Fibroblast of lung (primary cell): ENCODE measurements at regions not wholly inside any gene's neighbourhood (a gene's known extent, or its start where the extent isn't known, plus 50 kb on each side); places are given as distances from the start of the nearest gene placed in this dataset.

Source experiments
- DNase-seq, 2 donors: peaks; one replicate each; pipeline versions ENCODE4 v3.0.0 to v3.0.0-alpha.2; 2010; ENCODE audit warnings: low read depth in 2 of 2
- H2AFZ ChIP-seq: 2 replicates; pipeline ENCODE4 v1.5.1; 2012; ENCODE audit warnings: low read length, control low read depth, inconsistent platforms
- H3K27ac ChIP-seq: 2 replicates; pipeline ENCODE4 v1.5.1; 2011; ENCODE audit warnings: low read length, control low read depth; ENCODE audit not compliant: insufficient read depth
- H3K27me3 ChIP-seq: 2 replicates; pipeline ENCODE4 v1.5.1; 2011; ENCODE audit warnings: mild to moderate bottlenecking, low read length; ENCODE audit not compliant: control insufficient read depth, insufficient read depth
- H3K36me3 ChIP-seq: 2 replicates; pipeline ENCODE4 v1.5.1; 2011; ENCODE audit warnings: low read length; ENCODE audit not compliant: control insufficient read depth, insufficient read depth
- H3K4me1 ChIP-seq: 2 replicates; pipeline ENCODE4 v1.5.1; 2011; ENCODE audit warnings: low read length; ENCODE audit not compliant: control insufficient read depth, insufficient read depth; ENCODE audit errors: extremely low read depth
- H3K4me2 ChIP-seq: 2 replicates; pipeline ENCODE4 v1.5.1; 2011; ENCODE audit warnings: low read length, control low read depth; ENCODE audit not compliant: insufficient read depth; ENCODE audit errors: extremely low read depth
- H3K4me3 ChIP-seq, 4 experiments: fragments of 200-600 bp in 1 of 4; sonication (generic) in 1 of 4; replicated peaks in 1 of 4; 2 replicates each; pipeline ENCODE4 v1.5.1; 2011 to 2016; ENCODE audit warnings: low read length in 4 of 4, low read depth in 3 of 4, mild to moderate bottlenecking in 3 of 4, control low read depth in 2 of 4, inconsistent platforms in 1 of 4, mixed read lengths in 1 of 4; ENCODE audit not compliant: insufficient read depth in 1 of 4; ENCODE audit errors: control extremely low read depth in 1 of 4
- H3K79me2 ChIP-seq: 2 replicates; pipeline ENCODE4 v1.5.1; 2012; ENCODE audit warnings: mild to moderate bottlenecking, low read length, inconsistent platforms; ENCODE audit not compliant: control insufficient read depth, insufficient read depth
- H3K9ac ChIP-seq: 2 replicates; pipeline ENCODE4 v1.5.1; 2011; ENCODE audit warnings: mild to moderate bottlenecking, low read length, control low read depth; ENCODE audit not compliant: insufficient read depth
- H3K9me3 ChIP-seq: 2 replicates; pipeline ENCODE4 v1.5.1; 2012; ENCODE audit warnings: low read depth, low read length; ENCODE audit not compliant: control insufficient read depth, insufficient read depth
- H4K20me1 ChIP-seq: 2 replicates; pipeline ENCODE4 v1.5.1; 2011; ENCODE audit warnings: low read length; ENCODE audit not compliant: control insufficient read depth, insufficient read depth; ENCODE audit errors: extremely low read depth
- EZH2 ChIP-seq: IDR thresholded peaks from 2 replicates; pipeline ENCODE4 v1.5.1; 2012; ENCODE audit warnings: low read length, control low read depth, mild to moderate bottlenecking; ENCODE audit errors: missing control alignments
- TF ChIP-seq, protein P1 (sequence below), 2 donors: IDR thresholded peaks in 1 of 2; conservative IDR thresholded peaks in 1 of 2; 1 replicate in 1 of 2; 2 replicates in 1 of 2; pipeline ENCODE4 v1.5.1; 2011 to 2012; ENCODE audit warnings: low read length in 2 of 2, control low read depth in 1 of 2, inconsistent platforms in 1 of 2, low read depth in 1 of 2, mild to moderate bottlenecking in 1 of 2

DNA sequence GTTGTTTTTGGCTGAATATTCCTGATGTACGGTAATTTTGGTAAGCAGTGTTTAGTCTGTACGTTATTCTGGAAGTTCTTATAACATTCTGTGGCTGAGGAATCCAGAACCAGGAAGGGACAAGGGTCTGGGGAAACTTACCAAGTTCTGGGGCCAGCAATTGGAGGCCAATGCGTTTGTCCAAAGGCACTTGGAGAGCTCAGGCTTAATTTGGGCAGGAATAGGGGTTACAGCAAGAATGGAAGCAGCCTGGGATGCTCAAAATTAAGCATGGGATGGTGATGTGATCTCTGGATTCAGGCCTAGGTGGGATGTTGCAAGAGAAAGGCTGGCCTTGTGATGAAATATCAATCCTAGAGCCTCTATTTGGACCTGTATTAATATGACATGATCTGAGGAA is 235.2 kb upstream of the NOX3 start:
- Histone ChIP-seq H3K4me1 (no peaks in the 10 kb centered on the region), H3K79me2 (no peaks in the 10 kb centered on the region), H3K36me3 (no peaks in the 10 kb centered on the region), H3K4me2 (no peak overlapping the region), H3K9me3 (no peaks in the 10 kb centered on the region), H2AFZ (no peak overlapping the region), H3K27ac (no peak overlapping the region), H3K27me3 (no peaks in the 10 kb centered on the region), H4K20me1 (no peaks in the 10 kb centered on the region), H3K9ac (no peak overlapping the region), H3K4me3 (no peak overlapping the region)
- TF ChIP-seq, protein P1, sequence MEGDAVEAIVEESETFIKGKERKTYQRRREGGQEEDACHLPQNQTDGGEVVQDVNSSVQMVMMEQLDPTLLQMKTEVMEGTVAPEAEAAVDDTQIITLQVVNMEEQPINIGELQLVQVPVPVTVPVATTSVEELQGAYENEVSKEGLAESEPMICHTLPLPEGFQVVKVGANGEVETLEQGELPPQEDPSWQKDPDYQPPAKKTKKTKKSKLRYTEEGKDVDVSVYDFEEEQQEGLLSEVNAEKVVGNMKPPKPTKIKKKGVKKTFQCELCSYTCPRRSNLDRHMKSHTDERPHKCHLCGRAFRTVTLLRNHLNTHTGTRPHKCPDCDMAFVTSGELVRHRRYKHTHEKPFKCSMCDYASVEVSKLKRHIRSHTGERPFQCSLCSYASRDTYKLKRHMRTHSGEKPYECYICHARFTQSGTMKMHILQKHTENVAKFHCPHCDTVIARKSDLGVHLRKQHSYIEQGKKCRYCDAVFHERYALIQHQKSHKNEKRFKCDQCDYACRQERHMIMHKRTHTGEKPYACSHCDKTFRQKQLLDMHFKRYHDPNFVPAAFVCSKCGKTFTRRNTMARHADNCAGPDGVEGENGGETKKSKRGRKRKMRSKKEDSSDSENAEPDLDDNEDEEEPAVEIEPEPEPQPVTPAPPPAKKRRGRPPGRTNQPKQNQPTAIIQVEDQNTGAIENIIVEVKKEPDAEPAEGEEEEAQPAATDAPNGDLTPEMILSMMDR (conservative IDR thresholded peaks at IDR 0.05 in 1 of 2, IDR thresholded peaks at IDR 0.05 in 1 of 2; ENCODE audit: low read depth in 1 of 2, low read length in 2 of 2), result no peak
- no peak for TF ChIP-seq EZH2
- DNase-seq, result no peak

DNA sequence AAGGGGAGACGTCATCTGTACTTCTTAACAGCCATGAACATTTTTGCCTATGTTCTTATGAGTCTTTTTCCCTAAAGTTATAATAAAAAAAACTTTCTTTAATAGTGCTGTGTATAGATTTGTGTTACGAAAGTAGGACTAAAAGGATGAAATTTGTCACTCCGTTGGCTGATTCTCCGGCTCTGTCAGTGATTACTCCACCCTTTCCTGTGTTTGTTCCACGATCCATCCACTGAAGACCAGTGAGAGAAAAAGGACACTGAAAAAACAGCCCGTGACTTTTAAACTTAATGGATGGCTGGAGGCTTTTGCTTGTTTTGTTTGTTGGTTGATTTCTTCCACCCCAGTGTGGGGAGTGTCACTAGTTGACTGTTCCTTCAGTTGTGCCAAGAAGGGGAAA is 232.0 kb upstream of the NOX3 start:
- Histone ChIP-seq H3K27ac (no peak overlapping the region), H4K20me1 (no peaks in the 10 kb centered on the region)

DNA sequence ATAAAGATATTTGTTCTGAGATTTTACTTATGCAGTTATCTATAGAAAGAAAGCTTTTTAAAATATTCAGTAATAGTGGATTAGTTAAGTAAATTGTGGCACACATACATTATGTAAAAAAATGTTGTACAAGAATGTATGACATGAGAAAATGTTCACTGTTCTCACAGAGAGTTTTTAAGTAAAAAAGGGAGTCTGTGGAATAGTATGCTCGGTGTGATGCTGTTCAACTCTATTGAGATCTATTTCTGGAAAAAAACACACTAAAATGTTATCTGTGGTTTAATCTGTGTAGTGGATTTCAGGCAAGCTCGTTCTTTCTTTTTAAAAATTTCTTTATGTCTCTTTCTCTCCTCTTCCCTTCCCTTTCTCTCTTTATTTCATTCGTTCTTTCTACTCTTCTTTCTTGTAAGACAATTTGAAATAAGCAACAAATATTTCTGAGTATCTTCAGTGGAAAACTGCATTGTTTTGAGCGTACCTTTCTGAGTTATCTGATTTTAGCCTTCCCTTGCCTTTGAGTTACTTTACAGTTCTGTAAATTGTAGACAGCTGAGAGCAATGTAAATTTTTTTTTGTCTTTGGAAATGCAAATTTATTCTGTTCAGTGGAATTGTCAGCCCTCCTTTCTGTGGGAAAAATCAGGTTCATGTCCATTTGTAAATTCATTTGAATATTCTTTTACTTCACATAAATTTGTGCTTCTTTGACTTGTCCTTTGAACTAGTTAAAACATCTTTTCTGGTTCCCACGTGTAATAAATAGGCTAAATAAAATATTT is 229.0 kb upstream of the NOX3 start:
- Histone ChIP-seq H3K27ac (no peak overlapping the region), H3K36me3 (no peaks in the 10 kb centered on the region), H3K4me3 (no peak overlapping the region), H2AFZ (no peak overlapping the region), H3K4me1 (no peaks in the 10 kb centered on the region), H3K9ac (no peak overlapping the region), H3K27me3 (no peaks in the 10 kb centered on the region), H3K4me2 (no peak overlapping the region), H3K79me2 (no peaks in the 10 kb centered on the region), H4K20me1 (no peaks in the 10 kb centered on the region), H3K9me3 (no peaks in the 10 kb centered on the region)
- DNase-seq, result no peak
- TF ChIP-seq, protein P1 (conservative IDR thresholded peaks at IDR 0.05 in 1 of 2, IDR thresholded peaks at IDR 0.05 in 1 of 2; ENCODE audit: low read depth in 1 of 2, low read length in 2 of 2), result no peak
- TF ChIP-seq EZH2, result no peak

More for the DNA sequence above, 232.0 kb upstream of the NOX3 start:
- Histone ChIP-seq H3K9ac (no peak overlapping the region), H3K79me2 (no peaks in the 10 kb centered on the region), H3K9me3 (no peaks in the 10 kb centered on the region), H3K36me3 (no peaks in the 10 kb centered on the region), H3K4me1 (no peaks in the 10 kb centered on the region), H3K4me2 (no peak overlapping the region), H2AFZ (no peak overlapping the region), H3K4me3 (no peak overlapping the region), H3K27me3 (no peaks in the 10 kb centered on the region)
- TF ChIP-seq, protein P1 (conservative IDR thresholded peaks at IDR 0.05 in 1 of 2, IDR thresholded peaks at IDR 0.05 in 1 of 2; ENCODE audit: low read depth in 1 of 2, low read length in 2 of 2), result no peak
- no peak for TF ChIP-seq EZH2
- no peak for DNase-seq
